ENCODE measurements at regions not wholly inside any gene's neighbourhood (a gene's known extent, or its start where the extent isn't known, plus 50 kb on each side); places are given as distances from the start of the nearest gene placed in this dataset.

GRCh38 chr1:222252788-222253187, 295.1 kb downstream of the HHIPL2 start:
- Histone ChIP-seq H3K23me2 (ENCODE audit: low read depth, low read length) (no peaks in the 10 kb centered on the region; the same call in 1 of the 2 replicates), H2BK20ac (ENCODE audit: low read length) (no peak overlapping the region), H3K4me1 (replicated peaks in 1 of 4; ENCODE audit: control insufficient read depth in 3 of 4, insufficient read depth in 4 of 4, low read length in 3 of 4) (peaks cover 0 to 5% (median 2%) of the 10 kb centered on the region in 4 experiments; a peak in 4 of 7 replicates), H3K27me3 (replicated peaks in 1 of 4; ENCODE audit: control insufficient read depth in 3 of 4, extremely low read depth in 1 of 4, insufficient read depth in 3 of 4, low read length in 3 of 4) (no peaks in the 10 kb centered on the region), H4K20me1 (replicated peaks in 1 of 2; ENCODE audit: control insufficient read depth in 1 of 2, insufficient read depth in 2 of 2, low read length in 2 of 2) (no peaks in the 10 kb centered on the region), H3K27ac (ENCODE audit: low read depth, low read length) (no peak overlapping the region), H3K36me3 (ENCODE audit: control insufficient read depth in 2 of 4, insufficient read depth in 4 of 4, low read length in 3 of 4) (no peaks in the 10 kb centered on the region), H3K4ac (replicated peaks; ENCODE audit: insufficient read length, low read depth, low read length) (no peak overlapping the region), H3K18ac (ENCODE audit: extremely low read depth, low read length) (no peak overlapping the region), H4K91ac (replicated peaks; ENCODE audit: insufficient read length, low read length) (no peak overlapping the region), H2AFZ (ENCODE audit: low read length) (no peak overlapping the region), H2AK5ac (ENCODE audit: low read depth, low read length) (no peak overlapping the region), H2BK12ac (ENCODE audit: low read depth, low read length) (no peak overlapping the region), H2BK15ac (ENCODE audit: low read length) (no peak overlapping the region), H2BK120ac (replicated peaks; ENCODE audit: low read depth, low read length) (no peak overlapping the region), H4K5ac (ENCODE audit: insufficient read length, low read depth, low read length) (no peak overlapping the region), H2BK5ac (ENCODE audit: low read depth, low read length) (no peak overlapping the region), H3K23ac (ENCODE audit: insufficient read length) (no peak overlapping the region), H3K79me2 (ENCODE audit: control insufficient read depth in 1 of 2, insufficient read depth in 2 of 2, low read length in 2 of 2) (no peaks in the 10 kb centered on the region), H3K4me3 (ENCODE audit: extremely low read depth in 1 of 4, insufficient read depth in 2 of 4, low read depth in 3 of 4, low read length in 4 of 4) (no peak overlapping the region; a peak in 1 of 8 replicates), H3K9me3 (ENCODE audit: insufficient read depth in 2 of 2, low read depth in 1 of 2, low read length in 1 of 2) (peaks cover 0 to 5% of the 10 kb centered on the region in 2 experiments; a peak in 1 of 4 replicates), H3K9ac (replicated peaks in 1 of 4; ENCODE audit: extremely low read depth in 1 of 4, low read depth in 3 of 4, low read length in 3 of 4) (no peak overlapping the region), H4K8ac (ENCODE audit: extremely low read depth, insufficient read depth, low read length) (no peak overlapping the region), H3K79me1 (ENCODE audit: low read depth, low read length) (no peaks in the 10 kb centered on the region), H3K4me2 (ENCODE audit: insufficient read depth in 1 of 2, low read depth in 2 of 2, low read length in 2 of 2) (no peak overlapping the region; a peak in 1 of 4 replicates), H3K14ac (ENCODE audit: insufficient read length) (no peak overlapping the region), H3K56ac (replicated peaks; ENCODE audit: insufficient read length, low read depth, low read length) (no peak overlapping the region)
- WGBS, 2 experiments (ENCODE audit: extremely low coverage in 1 of 2, insufficient coverage in 1 of 2, insufficient read length in 1 of 2, insufficient replicate concordance in 2 of 2, low coverage in 1 of 2, low lambda C conversion rate in 2 of 2, missing lambda C conversion rate in 1 of 2) = 75% methylated on average over 4 of the region's 4 CpGs; no CpG with 5 or more reads in 1 of the 2 experiments
- POLR2A ChIA-PET (ENCODE audit: partially characterized antibody) = no interaction called here
- CTCF ChIA-PET (ENCODE audit: partially characterized antibody) = interaction anchor here (1.0 kb wide), 1 partner anchor 196 kb away, joined by 3 read pairs; no protein-coding TSS in a partner anchor
- no peak for FAIRE-seq
- TF ChIP-seq SP4 (IDR thresholded peaks at IDR 0.05; ENCODE audit: low read length) (no peak), CHD1 (IDR thresholded peaks at IDR 0.05; ENCODE audit: low read depth, low read length) (no peak)
- DNase-seq (ENCODE audit: low read depth in 1 of 2, low spot score in 2 of 2) = no peak

Measured in H1 (cell line).